H9 (cell line): ENCODE measurements at regions not wholly inside any gene's neighbourhood (a gene's known extent, or its start where the extent isn't known, plus 50 kb on each side); places are given as distances from the start of the nearest gene placed in this dataset.

Source experiments
- DNase-seq: peaks from one replicate; pipeline ENCODE4 v3.0.0-alpha.2; 2017
- H2AFZ ChIP-seq: one replicate; pipeline ENCODE4 v1.6.1; 2013; ENCODE audit warnings: mild to moderate bottlenecking, low read length, control low read depth, moderate library complexity
- H2AK5ac ChIP-seq: 2 replicates; pipeline ENCODE4 v1.6.1; 2013; ENCODE audit warnings: low read length, control low read depth, mixed read lengths; ENCODE audit not compliant: insufficient read length
- H2BK120ac ChIP-seq: one replicate; pipeline ENCODE4 v1.6.1; 2013; ENCODE audit warnings: low read depth, mild to moderate bottlenecking, low read length, control low read depth, inconsistent platforms; ENCODE audit not compliant: poor library complexity, severe bottlenecking
- H2BK12ac ChIP-seq: 2 replicates; pipeline ENCODE4 v1.6.1; 2013; ENCODE audit warnings: low read length, control low read depth, mixed read lengths, low read depth; ENCODE audit not compliant: insufficient read length
- H2BK15ac ChIP-seq: 2 replicates; pipeline ENCODE4 v1.6.1; 2013; ENCODE audit warnings: low read depth, low read length, control low read depth
- H2BK20ac ChIP-seq: one replicate; pipeline ENCODE4 v1.6.1; 2013; ENCODE audit warnings: low read depth, mild to moderate bottlenecking, low read length, control low read depth, inconsistent platforms; ENCODE audit not compliant: poor library complexity, severe bottlenecking
- H2BK5ac ChIP-seq: 2 replicates; pipeline ENCODE4 v1.6.1; 2013; ENCODE audit warnings: low read length, control low read depth, mixed read lengths; ENCODE audit not compliant: insufficient read length
- H3K14ac ChIP-seq: 2 replicates; pipeline ENCODE4 v1.6.1; 2013; ENCODE audit warnings: low read length, control low read depth; ENCODE audit not compliant: insufficient read depth
- H3K18ac ChIP-seq: 2 replicates; pipeline ENCODE4 v1.6.1; 2013; ENCODE audit warnings: low read depth, mild to moderate bottlenecking, mixed read lengths, low read length, control low read depth; ENCODE audit not compliant: insufficient read length
- H3K23ac ChIP-seq: 2 replicates; pipeline ENCODE4 v1.6.1; 2013; ENCODE audit warnings: low read length, control low read depth, mixed read lengths, low read depth; ENCODE audit not compliant: insufficient read length
- H3K23me2 ChIP-seq: 2 replicates; pipeline ENCODE4 v1.6.1; 2013; ENCODE audit warnings: low read depth, mild to moderate bottlenecking, mixed read lengths, low read length, control low read depth; ENCODE audit not compliant: insufficient read length, poor library complexity, severe bottlenecking
- H3K27ac ChIP-seq: 2 replicates; pipeline ENCODE4 v1.5.1; 2013; ENCODE audit warnings: low read length, control low read depth, mixed read lengths, low read depth; ENCODE audit not compliant: insufficient read length
- H3K27me3 ChIP-seq: 2 replicates; pipeline ENCODE4 v1.6.1; 2013; ENCODE audit warnings: low read length, control low read depth, inconsistent platforms; ENCODE audit not compliant: insufficient read depth
- H3K4ac ChIP-seq: 2 replicates; pipeline ENCODE4 v1.6.1; 2013; ENCODE audit warnings: low read depth, mild to moderate bottlenecking, control low read depth, inconsistent platforms, low read length, moderate library complexity
- H3K4me1 ChIP-seq: 2 replicates; pipeline ENCODE4 v1.6.1; 2013; ENCODE audit warnings: low read length, control low read depth, inconsistent platforms; ENCODE audit not compliant: insufficient read depth
- H3K4me2 ChIP-seq: 2 replicates; pipeline ENCODE4 v1.6.1; 2013; ENCODE audit warnings: low read length, control low read depth, mixed read lengths; ENCODE audit not compliant: insufficient read length, insufficient read depth
- H3K56ac ChIP-seq: 2 replicates; pipeline ENCODE4 v1.6.1; 2013; ENCODE audit warnings: low read depth, mild to moderate bottlenecking, mixed read lengths, low read length, control low read depth; ENCODE audit not compliant: insufficient read length
- H3K79me1 ChIP-seq: 2 replicates; pipeline ENCODE4 v1.6.1; 2013; ENCODE audit warnings: low read depth, mild to moderate bottlenecking, moderate library complexity, low read length, control low read depth, inconsistent platforms; ENCODE audit not compliant: insufficient read depth, poor library complexity, severe bottlenecking
- H3K79me2 ChIP-seq: 2 replicates; pipeline ENCODE4 v1.6.1; 2013; ENCODE audit warnings: low read length, control low read depth, inconsistent platforms; ENCODE audit not compliant: insufficient read depth
- H3K9ac ChIP-seq: 2 replicates; pipeline ENCODE4 v1.6.1; 2013; ENCODE audit warnings: low read length, control low read depth, mixed read lengths; ENCODE audit not compliant: insufficient read length; ENCODE audit errors: extremely low read depth
- H3K9me3 ChIP-seq: one replicate; pipeline ENCODE4 v1.6.1; 2013; ENCODE audit warnings: low read depth, low read length, inconsistent platforms; ENCODE audit not compliant: control insufficient read depth
- H3T11ph ChIP-seq: one replicate; pipeline ENCODE4 v1.6.1; 2013; ENCODE audit warnings: mild to moderate bottlenecking, low read length, control low read depth, inconsistent platforms
- H4K20me1 ChIP-seq: one replicate; pipeline ENCODE4 v1.6.1; 2013; ENCODE audit not compliant: control insufficient read depth, insufficient read length, insufficient read depth
- H4K5ac ChIP-seq: 2 replicates; pipeline ENCODE4 v1.6.1; 2013; ENCODE audit warnings: low read depth, mild to moderate bottlenecking, mixed read lengths, low read length, control low read depth; ENCODE audit not compliant: insufficient read length
- H4K8ac ChIP-seq: replicated peaks from 2 replicates; pipeline ENCODE4 v1.6.1; 2013; ENCODE audit warnings: low read length, control low read depth, mixed read lengths, low read depth; ENCODE audit not compliant: insufficient read length
- H4K91ac ChIP-seq: 2 replicates; pipeline ENCODE4 v1.6.1; 2013; ENCODE audit warnings: low read depth, mild to moderate bottlenecking, moderate library complexity, mixed read lengths, low read length, control low read depth; ENCODE audit not compliant: insufficient read length
- H3K27ac Mint-ChIP-seq, 3 experiments: 2 replicates in 2 of 3; 3 replicates in 1 of 3; pipeline ENCODE4 v1.8.0; 2020 to 2021; ENCODE audit warnings: mixed read lengths in 3 of 3, mild to moderate bottlenecking in 1 of 3, moderate library complexity in 1 of 3
- H3K27me3 Mint-ChIP-seq: 2 replicates; pipeline ENCODE4 v1.8.0; 2021; ENCODE audit warnings: low read depth, mild to moderate bottlenecking, moderate library complexity, mixed read lengths
- H3K36me3 Mint-ChIP-seq, 3 experiments: 2 replicates in 2 of 3; 3 replicates in 1 of 3; pipeline ENCODE4 v1.8.0; 2020 to 2021; ENCODE audit warnings: low read depth in 3 of 3, mixed read lengths in 3 of 3; ENCODE audit not compliant: insufficient read depth in 1 of 3
- H3K4me1 Mint-ChIP-seq, 2 experiments: 2 replicates each; pipeline ENCODE4 v1.8.0; 2020; ENCODE audit warnings: mixed read lengths in 2 of 2
- H3K4me3 Mint-ChIP-seq, 2 experiments: 2 replicates in 1 of 2; 3 replicates in 1 of 2; pipeline ENCODE4 v1.8.0; 2020 to 2021; ENCODE audit warnings: mild to moderate bottlenecking in 2 of 2, mixed read lengths in 2 of 2, moderate library complexity in 1 of 2
- H3K9me3 Mint-ChIP-seq, 2 experiments: 2 replicates in 1 of 2; 3 replicates in 1 of 2; pipeline ENCODE4 v1.8.0; 2020; ENCODE audit warnings: mild to moderate bottlenecking in 2 of 2, mixed read lengths in 2 of 2, moderate library complexity in 1 of 2
- WGBS: extraction: QIAGEN DNeasy Blood & Tissue Kit; methylation state at CpG from one replicate; pipeline ENCODE4 v1.1.7; 2013; ENCODE audit warnings: missing lambda C conversion rate, low lambda C conversion rate, mixed read lengths; ENCODE audit not compliant: insufficient read length; ENCODE audit errors: extremely low coverage; 5-methylcytosine and 5-hydroxymethylcytosine counted together
- TF ChIP-seq, protein P1 (sequence below): fragments of 200-600 bp; sonication (generic); conservative IDR thresholded peaks from 3 replicates; pipeline ENCODE4 v1.8.0; 2021; ENCODE audit warnings: antibody characterized with exemption, mild to moderate bottlenecking

- no peaks in the 10 kb centered on the region for H4K20me1 ChIP-seq
- no peak overlapping the region for H2BK5ac ChIP-seq
- no peak overlapping the region for H2BK12ac ChIP-seq
- no CpG with 5 or more reads among the region's 2 CpGs for WGBS
- no peaks in the 10 kb centered on the region for H3K79me2 ChIP-seq
- no peak overlapping the region for H2AK5ac ChIP-seq
- no peak overlapping the region for H3K56ac ChIP-seq
- no peaks in the 10 kb centered on the region for H3K4me1 ChIP-seq
- no peak for DNase-seq
- H4K8ac ChIP-seq = no peak overlapping the region
- H2AFZ ChIP-seq = no peak overlapping the region
- no peak overlapping the region for H3K14ac ChIP-seq
- no peak overlapping the region for H3K4me2 ChIP-seq
- no peak overlapping the region for H3K4me3 Mint-ChIP-seq
- H3K9ac ChIP-seq = no peak overlapping the region
- no peaks in the 10 kb centered on the region for H3K27me3 ChIP-seq
- H4K91ac ChIP-seq = no peak overlapping the region
- no peaks in the 10 kb centered on the region; the same call in 1 of the 2 replicates for H3K27me3 Mint-ChIP-seq
- H3K4me1 Mint-ChIP-seq = no peaks in the 10 kb centered on the region
- H3K23me2 ChIP-seq = no peaks in the 10 kb centered on the region
- TF ChIP-seq, protein P1, sequence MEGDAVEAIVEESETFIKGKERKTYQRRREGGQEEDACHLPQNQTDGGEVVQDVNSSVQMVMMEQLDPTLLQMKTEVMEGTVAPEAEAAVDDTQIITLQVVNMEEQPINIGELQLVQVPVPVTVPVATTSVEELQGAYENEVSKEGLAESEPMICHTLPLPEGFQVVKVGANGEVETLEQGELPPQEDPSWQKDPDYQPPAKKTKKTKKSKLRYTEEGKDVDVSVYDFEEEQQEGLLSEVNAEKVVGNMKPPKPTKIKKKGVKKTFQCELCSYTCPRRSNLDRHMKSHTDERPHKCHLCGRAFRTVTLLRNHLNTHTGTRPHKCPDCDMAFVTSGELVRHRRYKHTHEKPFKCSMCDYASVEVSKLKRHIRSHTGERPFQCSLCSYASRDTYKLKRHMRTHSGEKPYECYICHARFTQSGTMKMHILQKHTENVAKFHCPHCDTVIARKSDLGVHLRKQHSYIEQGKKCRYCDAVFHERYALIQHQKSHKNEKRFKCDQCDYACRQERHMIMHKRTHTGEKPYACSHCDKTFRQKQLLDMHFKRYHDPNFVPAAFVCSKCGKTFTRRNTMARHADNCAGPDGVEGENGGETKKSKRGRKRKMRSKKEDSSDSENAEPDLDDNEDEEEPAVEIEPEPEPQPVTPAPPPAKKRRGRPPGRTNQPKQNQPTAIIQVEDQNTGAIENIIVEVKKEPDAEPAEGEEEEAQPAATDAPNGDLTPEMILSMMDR = no peak
- H2BK15ac ChIP-seq = no peak overlapping the region
- no peaks in the 10 kb centered on the region for H3K79me1 ChIP-seq
- H2BK20ac ChIP-seq = no peak overlapping the region
- H2BK120ac ChIP-seq = no peak overlapping the region
- no peak overlapping the region for H4K5ac ChIP-seq
- peaks cover 10% of the 10 kb centered on the region in 2 experiments; a peak in 3 of 5 replicates for H3K9me3 Mint-ChIP-seq
- H3K18ac ChIP-seq = no peak overlapping the region
- no peak overlapping the region for H3K27ac ChIP-seq
- no peak overlapping the region for H3K23ac ChIP-seq
- H3K36me3 Mint-ChIP-seq = peaks cover 0 to 9% (median 7%) of the 10 kb centered on the region in 3 experiments; a peak in 3 of 7 replicates
- no peak overlapping the region for H3K27ac Mint-ChIP-seq
- no peak overlapping the region for H3T11ph ChIP-seq
- H3K9me3 ChIP-seq = no peaks in the 10 kb centered on the region
- no peak overlapping the region for H3K4ac ChIP-seq
Measured at GRCh38 chr12:85600841-85601240, 235.4 kb downstream of the RASSF9 start.
